GM23338 (cell line): ENCODE measurements at regions not wholly inside any gene's neighbourhood (a gene's known extent, or its start where the extent isn't known, plus 50 kb on each side); places are given as distances from the start of the nearest gene placed in this dataset.

Source experiments
- ATAC-seq: fragments of 200-7000 bp; cut with Tn5 transposase; 3 replicates; pipeline ENCODE4 v1.9.1; 2020
- DNase-seq: peaks from one replicate; pipeline ENCODE4 v3.0.0-alpha.2; 2015; ENCODE audit warnings: low spot score
- H2AFZ ChIP-seq: fragments of 200-600 bp; sonication (generic); 2 replicates; pipeline ENCODE4 v1.8.0; 2016; ENCODE audit warnings: antibody characterized with exemption, mild to moderate bottlenecking, moderate library complexity
- H3F3A ChIP-seq: fragments of 200-600 bp; sonication (generic); replicated peaks from 2 replicates; pipeline ENCODE4 v1.8.0; 2017; ENCODE audit warnings: antibody characterized with exemption, mixed run types, low read depth
- H3K27ac ChIP-seq: fragments of 200-600 bp; sonication (generic); 2 replicates; pipeline ENCODE4 v1.6.1; 2016; ENCODE audit warnings: low read depth
- H3K27me3 ChIP-seq: fragments of 200-600 bp; sonication (generic); 2 replicates; pipeline ENCODE4 v1.8.0; 2016; ENCODE audit warnings: mild to moderate bottlenecking, mixed run types, moderate library complexity; ENCODE audit not compliant: insufficient read depth
- H3K36me3 ChIP-seq: fragments of 200-600 bp; sonication (generic); 2 replicates; pipeline ENCODE4 v1.8.0; 2016; ENCODE audit warnings: mild to moderate bottlenecking; ENCODE audit not compliant: insufficient read depth
- H3K4me1 ChIP-seq: fragments of 200-600 bp; sonication (generic); 2 replicates; pipeline ENCODE4 v1.8.0; 2016; ENCODE audit warnings: mild to moderate bottlenecking, moderate library complexity; ENCODE audit not compliant: insufficient read depth
- H3K4me2 ChIP-seq: fragments of 200-600 bp; sonication (generic); 2 replicates; pipeline ENCODE4 v1.7.1; 2017; ENCODE audit warnings: mixed run types
- H3K4me3 ChIP-seq: fragments of 200-600 bp; sonication (generic); 2 replicates; pipeline ENCODE4 v1.6.1; 2016; ENCODE audit warnings: mixed run types
- H3K79me2 ChIP-seq: fragments of 200-600 bp; sonication (generic); replicated peaks from 2 replicates; pipeline ENCODE4 v1.8.0; 2017; ENCODE audit warnings: mild to moderate bottlenecking; ENCODE audit not compliant: insufficient read depth
- H3K9me2 ChIP-seq: fragments of 200-600 bp; sonication (generic); 2 replicates; pipeline ENCODE4 v1.8.0; 2017; ENCODE audit not compliant: insufficient read depth
- H4K20me1 ChIP-seq: fragments of 200-600 bp; sonication (generic); replicated peaks from 2 replicates; pipeline ENCODE4 v1.8.0; 2017; ENCODE audit warnings: mild to moderate bottlenecking; ENCODE audit not compliant: insufficient read depth
- H3K27ac Mint-ChIP-seq: 2 replicates; pipeline ENCODE4 v1.8.0; 2020; ENCODE audit warnings: inconsistent platforms, mild to moderate bottlenecking, moderate library complexity, mixed read lengths
- H3K27me3 Mint-ChIP-seq: 3 replicates; pipeline ENCODE4 v1.8.0; 2022; ENCODE audit warnings: low read depth, mild to moderate bottlenecking, moderate library complexity, mixed read lengths, inconsistent platforms; ENCODE audit not compliant: insufficient read depth, poor library complexity
- H3K36me3 Mint-ChIP-seq: 3 replicates; pipeline ENCODE4 v1.8.0; 2021; ENCODE audit warnings: low read depth, mild to moderate bottlenecking, inconsistent platforms, moderate library complexity, mixed read lengths
- H3K4me1 Mint-ChIP-seq: 3 replicates; pipeline ENCODE4 v1.8.0; 2020; ENCODE audit warnings: mild to moderate bottlenecking, inconsistent platforms, mixed read lengths
- H3K4me3 Mint-ChIP-seq: 3 replicates; pipeline ENCODE4 v1.8.0; 2021; ENCODE audit warnings: moderate library complexity, mild to moderate bottlenecking, inconsistent platforms, mixed read lengths
- H3K9me3 Mint-ChIP-seq: 3 replicates; pipeline ENCODE4 v1.8.0; 2020; ENCODE audit warnings: moderate library complexity, mild to moderate bottlenecking, inconsistent platforms, mixed read lengths
- CREB1 ChIP-seq: fragments of 250-450 bp; sonication (Bioruptor Pico); IDR thresholded peaks from 2 replicates; pipeline ENCODE4 v1.5.0; 2020; ENCODE audit warnings: low read depth, mild to moderate bottlenecking, moderate library complexity
- EZH2 ChIP-seq: fragments of 200-600 bp; sonication (generic); IDR thresholded peaks from one replicate; pipeline ENCODE4 v1.8.0; 2017; ENCODE audit warnings: antibody characterized with exemption, mild to moderate bottlenecking, low read depth; ENCODE audit not compliant: unreplicated experiment
- EZH2phosphoT487 ChIP-seq: fragments of 200-600 bp; sonication (generic); IDR thresholded peaks from one replicate; pipeline ENCODE4 v1.8.1; 2018; ENCODE audit warnings: antibody characterized with exemption; ENCODE audit not compliant: unreplicated experiment
- JUNB ChIP-seq: IDR thresholded peaks from one replicate; pipeline ENCODE4 v1.6.1; 2016; ENCODE audit warnings: antibody characterized with exemption; ENCODE audit not compliant: unreplicated experiment
- NANOG ChIP-seq: IDR thresholded peaks from 2 replicates; pipeline ENCODE4 v1.6.1; 2016; ENCODE audit warnings: antibody characterized with exemption, borderline replicate concordance
- POLR2AphosphoS5 ChIP-seq: IDR thresholded peaks from 2 replicates; pipeline ENCODE4 v1.6.1; 2016; ENCODE audit warnings: antibody characterized with exemption, low read depth
- STAT1 ChIP-seq: IDR thresholded peaks from one replicate; pipeline ENCODE4 v1.6.1; 2016; ENCODE audit warnings: antibody characterized with exemption; ENCODE audit not compliant: unreplicated experiment
- ZNF114 ChIP-seq: fragments of 250-450 bp; sonication (Bioruptor Pico); IDR thresholded peaks from 2 replicates; pipeline ENCODE4 v1.5.0; 2020; ENCODE audit warnings: mild to moderate bottlenecking, moderate library complexity
- ZNF331 ChIP-seq: fragments of 250-450 bp; sonication (Bioruptor Pico); IDR thresholded peaks from 2 replicates; pipeline ENCODE4 v1.5.0; 2020; ENCODE audit warnings: low read depth, mild to moderate bottlenecking, moderate library complexity
- TF ChIP-seq, protein P1 (sequence below), 2 experiments: fragments of 200-600 bp in 1 of 2; sonication (generic) in 1 of 2; conservative IDR thresholded peaks; 2 replicates each; pipeline versions ENCODE4 v1.5.1 to v1.6.1; 2016 to 2017; ENCODE audit warnings: antibody characterized with exemption in 2 of 2, low read depth in 2 of 2, mild to moderate bottlenecking in 2 of 2, moderate library complexity in 1 of 2
- TF ChIP-seq, protein P2 (sequence below): IDR thresholded peaks from 2 replicates; pipeline ENCODE4 v1.6.1; 2016; ENCODE audit warnings: antibody characterized with exemption
- TF ChIP-seq, protein P3 (sequence below): fragments of 250-450 bp; sonication (Bioruptor Pico); IDR thresholded peaks from 2 replicates; pipeline ENCODE4 v1.5.0; 2020; ENCODE audit warnings: mild to moderate bottlenecking, moderate library complexity

DNA sequence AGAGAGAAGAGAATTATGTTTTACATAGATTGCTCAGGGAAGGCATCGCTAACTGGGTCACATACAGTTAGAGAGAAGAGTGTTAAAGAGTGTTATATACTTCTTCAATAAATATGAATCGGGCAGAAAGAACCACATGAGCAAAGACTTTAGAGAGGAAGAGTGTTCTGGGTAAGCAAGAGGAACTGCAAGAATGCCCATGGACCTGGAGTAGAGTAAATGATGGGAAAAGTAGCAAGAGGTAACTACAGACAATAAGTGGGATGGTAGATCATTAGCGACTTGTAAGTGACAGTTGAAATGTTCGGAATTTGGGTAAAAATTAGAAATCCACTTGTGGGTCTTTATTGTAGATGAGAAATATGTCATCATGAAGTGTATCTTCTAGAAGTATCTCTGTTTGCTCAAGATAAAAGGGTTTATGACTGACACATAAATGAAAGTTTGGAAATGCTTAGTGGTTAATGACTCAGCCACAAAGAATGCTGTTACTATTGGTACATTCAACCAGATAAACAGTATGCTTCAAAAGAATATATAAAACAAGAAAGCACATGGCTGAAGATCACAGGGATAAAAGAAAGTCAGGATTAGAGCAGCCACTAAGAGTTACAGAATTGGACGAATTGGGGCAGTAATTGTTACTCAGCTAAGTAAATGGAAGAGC, 229.3 kb downstream of the CASP12 start:
- no peak overlapping the region for H3K27ac ChIP-seq
- Mint-ChIP-seq H3K27ac (no peak overlapping the region), H3K27me3 (no peaks in the 10 kb centered on the region), H3K36me3 (peaks cover 13% of the 10 kb centered on the region; the same call in 2 of the 3 replicates), H3K9me3 (peaks cover 13% of the 10 kb centered on the region; the same call in 2 of the 3 replicates), H3K4me3 (no peak overlapping the region), H3K4me1 (peaks cover 6% of the 10 kb centered on the region)
- 0 out of 2 replicates have a peak, but pooled peaks cover 3% of the 10 kb centered on the region for H3K9me2 ChIP-seq
- H3K27me3 ChIP-seq = no peaks in the 10 kb centered on the region
- H3K4me1 ChIP-seq = peaks cover 20% of the 10 kb centered on the region
- H3K36me3 ChIP-seq = peaks cover 7% of the 10 kb centered on the region; the same call in 1 of the 2 replicates
- H3K4me3 ChIP-seq = no peak overlapping the region
- DNase-seq = no peak
- TF ChIP-seq EZH2phosphoT487 = no peak
- TF ChIP-seq NANOG = no peak
- TF ChIP-seq ZNF114 (CRISPR knock-in tag) = no peak
- TF ChIP-seq POLR2AphosphoS5 = no peak
- TF ChIP-seq STAT1 = no peak
- TF ChIP-seq, protein P1, sequence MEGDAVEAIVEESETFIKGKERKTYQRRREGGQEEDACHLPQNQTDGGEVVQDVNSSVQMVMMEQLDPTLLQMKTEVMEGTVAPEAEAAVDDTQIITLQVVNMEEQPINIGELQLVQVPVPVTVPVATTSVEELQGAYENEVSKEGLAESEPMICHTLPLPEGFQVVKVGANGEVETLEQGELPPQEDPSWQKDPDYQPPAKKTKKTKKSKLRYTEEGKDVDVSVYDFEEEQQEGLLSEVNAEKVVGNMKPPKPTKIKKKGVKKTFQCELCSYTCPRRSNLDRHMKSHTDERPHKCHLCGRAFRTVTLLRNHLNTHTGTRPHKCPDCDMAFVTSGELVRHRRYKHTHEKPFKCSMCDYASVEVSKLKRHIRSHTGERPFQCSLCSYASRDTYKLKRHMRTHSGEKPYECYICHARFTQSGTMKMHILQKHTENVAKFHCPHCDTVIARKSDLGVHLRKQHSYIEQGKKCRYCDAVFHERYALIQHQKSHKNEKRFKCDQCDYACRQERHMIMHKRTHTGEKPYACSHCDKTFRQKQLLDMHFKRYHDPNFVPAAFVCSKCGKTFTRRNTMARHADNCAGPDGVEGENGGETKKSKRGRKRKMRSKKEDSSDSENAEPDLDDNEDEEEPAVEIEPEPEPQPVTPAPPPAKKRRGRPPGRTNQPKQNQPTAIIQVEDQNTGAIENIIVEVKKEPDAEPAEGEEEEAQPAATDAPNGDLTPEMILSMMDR (conservative IDR thresholded peaks at IDR 0.05; ENCODE audit: low read depth in 2 of 2) = no peak
- no peak for TF ChIP-seq ZNF331
- ATAC-seq = no peak
- no peak overlapping the region for H3K4me2 ChIP-seq
- no peak overlapping the region for H2AFZ ChIP-seq
- no peaks in the 10 kb centered on the region for H3K79me2 ChIP-seq
- no peaks in the 10 kb centered on the region for H3F3A ChIP-seq
- H4K20me1 ChIP-seq = no peaks in the 10 kb centered on the region

DNA sequence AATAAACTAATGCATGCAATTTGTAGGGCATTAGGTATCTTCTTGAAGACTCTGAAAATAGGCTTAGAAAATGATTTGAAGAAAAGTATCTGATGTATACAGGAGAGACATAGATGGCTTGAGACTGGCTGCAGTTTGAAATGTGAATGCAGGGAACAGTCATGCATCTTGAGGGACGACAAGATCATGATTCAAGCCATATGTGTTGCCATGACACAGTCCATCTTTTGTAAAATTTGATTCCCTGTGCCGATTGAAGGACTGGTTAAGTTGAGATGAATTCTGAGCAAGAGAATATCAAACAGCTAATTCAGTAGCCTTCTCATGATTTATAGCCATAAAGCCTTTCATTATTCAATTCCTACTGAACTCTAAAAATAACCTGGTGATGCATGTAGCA, 231.6 kb downstream of the CASP12 start:
- no peaks in the 10 kb centered on the region for H3F3A ChIP-seq
- no peak for DNase-seq
- H2AFZ ChIP-seq = no peak overlapping the region
- no peaks in the 10 kb centered on the region for H3K79me2 ChIP-seq
- H3K4me3 ChIP-seq = no peak overlapping the region
- H3K4me2 ChIP-seq = no peak overlapping the region
- H3K27ac Mint-ChIP-seq = no peak overlapping the region
- H3K27ac ChIP-seq = no peak overlapping the region
- no peak overlapping the region for H3K4me3 Mint-ChIP-seq
- no peaks in the 10 kb centered on the region for H3K36me3 Mint-ChIP-seq
- H3K4me1 ChIP-seq = peaks cover 12% of the 10 kb centered on the region
- H3K36me3 ChIP-seq = no peaks in the 10 kb centered on the region
- no peaks in the 10 kb centered on the region for H4K20me1 ChIP-seq
- H3K27me3 ChIP-seq = no peaks in the 10 kb centered on the region
- H3K9me3 Mint-ChIP-seq = no peaks in the 10 kb centered on the region
- peaks cover 4% of the 10 kb centered on the region for H3K4me1 Mint-ChIP-seq
- H3K27me3 Mint-ChIP-seq = no peaks in the 10 kb centered on the region
- ATAC-seq = no peak
- 0 out of 2 replicates have a peak, but pooled peaks cover 3% of the 10 kb centered on the region for H3K9me2 ChIP-seq
- TF ChIP-seq JUNB (no peak), STAT1 (no peak), ZNF114 (CRISPR knock-in tag) (no peak), EZH2phosphoT487 (no peak), POLR2AphosphoS5 (no peak), EZH2 (no peak), CREB1 (CRISPR knock-in tag) (no peak), NANOG (no peak)
- TF ChIP-seq, protein P2, sequence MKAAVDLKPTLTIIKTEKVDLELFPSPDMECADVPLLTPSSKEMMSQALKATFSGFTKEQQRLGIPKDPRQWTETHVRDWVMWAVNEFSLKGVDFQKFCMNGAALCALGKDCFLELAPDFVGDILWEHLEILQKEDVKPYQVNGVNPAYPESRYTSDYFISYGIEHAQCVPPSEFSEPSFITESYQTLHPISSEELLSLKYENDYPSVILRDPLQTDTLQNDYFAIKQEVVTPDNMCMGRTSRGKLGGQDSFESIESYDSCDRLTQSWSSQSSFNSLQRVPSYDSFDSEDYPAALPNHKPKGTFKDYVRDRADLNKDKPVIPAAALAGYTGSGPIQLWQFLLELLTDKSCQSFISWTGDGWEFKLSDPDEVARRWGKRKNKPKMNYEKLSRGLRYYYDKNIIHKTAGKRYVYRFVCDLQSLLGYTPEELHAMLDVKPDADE = no peak
- TF ChIP-seq, protein P3, sequence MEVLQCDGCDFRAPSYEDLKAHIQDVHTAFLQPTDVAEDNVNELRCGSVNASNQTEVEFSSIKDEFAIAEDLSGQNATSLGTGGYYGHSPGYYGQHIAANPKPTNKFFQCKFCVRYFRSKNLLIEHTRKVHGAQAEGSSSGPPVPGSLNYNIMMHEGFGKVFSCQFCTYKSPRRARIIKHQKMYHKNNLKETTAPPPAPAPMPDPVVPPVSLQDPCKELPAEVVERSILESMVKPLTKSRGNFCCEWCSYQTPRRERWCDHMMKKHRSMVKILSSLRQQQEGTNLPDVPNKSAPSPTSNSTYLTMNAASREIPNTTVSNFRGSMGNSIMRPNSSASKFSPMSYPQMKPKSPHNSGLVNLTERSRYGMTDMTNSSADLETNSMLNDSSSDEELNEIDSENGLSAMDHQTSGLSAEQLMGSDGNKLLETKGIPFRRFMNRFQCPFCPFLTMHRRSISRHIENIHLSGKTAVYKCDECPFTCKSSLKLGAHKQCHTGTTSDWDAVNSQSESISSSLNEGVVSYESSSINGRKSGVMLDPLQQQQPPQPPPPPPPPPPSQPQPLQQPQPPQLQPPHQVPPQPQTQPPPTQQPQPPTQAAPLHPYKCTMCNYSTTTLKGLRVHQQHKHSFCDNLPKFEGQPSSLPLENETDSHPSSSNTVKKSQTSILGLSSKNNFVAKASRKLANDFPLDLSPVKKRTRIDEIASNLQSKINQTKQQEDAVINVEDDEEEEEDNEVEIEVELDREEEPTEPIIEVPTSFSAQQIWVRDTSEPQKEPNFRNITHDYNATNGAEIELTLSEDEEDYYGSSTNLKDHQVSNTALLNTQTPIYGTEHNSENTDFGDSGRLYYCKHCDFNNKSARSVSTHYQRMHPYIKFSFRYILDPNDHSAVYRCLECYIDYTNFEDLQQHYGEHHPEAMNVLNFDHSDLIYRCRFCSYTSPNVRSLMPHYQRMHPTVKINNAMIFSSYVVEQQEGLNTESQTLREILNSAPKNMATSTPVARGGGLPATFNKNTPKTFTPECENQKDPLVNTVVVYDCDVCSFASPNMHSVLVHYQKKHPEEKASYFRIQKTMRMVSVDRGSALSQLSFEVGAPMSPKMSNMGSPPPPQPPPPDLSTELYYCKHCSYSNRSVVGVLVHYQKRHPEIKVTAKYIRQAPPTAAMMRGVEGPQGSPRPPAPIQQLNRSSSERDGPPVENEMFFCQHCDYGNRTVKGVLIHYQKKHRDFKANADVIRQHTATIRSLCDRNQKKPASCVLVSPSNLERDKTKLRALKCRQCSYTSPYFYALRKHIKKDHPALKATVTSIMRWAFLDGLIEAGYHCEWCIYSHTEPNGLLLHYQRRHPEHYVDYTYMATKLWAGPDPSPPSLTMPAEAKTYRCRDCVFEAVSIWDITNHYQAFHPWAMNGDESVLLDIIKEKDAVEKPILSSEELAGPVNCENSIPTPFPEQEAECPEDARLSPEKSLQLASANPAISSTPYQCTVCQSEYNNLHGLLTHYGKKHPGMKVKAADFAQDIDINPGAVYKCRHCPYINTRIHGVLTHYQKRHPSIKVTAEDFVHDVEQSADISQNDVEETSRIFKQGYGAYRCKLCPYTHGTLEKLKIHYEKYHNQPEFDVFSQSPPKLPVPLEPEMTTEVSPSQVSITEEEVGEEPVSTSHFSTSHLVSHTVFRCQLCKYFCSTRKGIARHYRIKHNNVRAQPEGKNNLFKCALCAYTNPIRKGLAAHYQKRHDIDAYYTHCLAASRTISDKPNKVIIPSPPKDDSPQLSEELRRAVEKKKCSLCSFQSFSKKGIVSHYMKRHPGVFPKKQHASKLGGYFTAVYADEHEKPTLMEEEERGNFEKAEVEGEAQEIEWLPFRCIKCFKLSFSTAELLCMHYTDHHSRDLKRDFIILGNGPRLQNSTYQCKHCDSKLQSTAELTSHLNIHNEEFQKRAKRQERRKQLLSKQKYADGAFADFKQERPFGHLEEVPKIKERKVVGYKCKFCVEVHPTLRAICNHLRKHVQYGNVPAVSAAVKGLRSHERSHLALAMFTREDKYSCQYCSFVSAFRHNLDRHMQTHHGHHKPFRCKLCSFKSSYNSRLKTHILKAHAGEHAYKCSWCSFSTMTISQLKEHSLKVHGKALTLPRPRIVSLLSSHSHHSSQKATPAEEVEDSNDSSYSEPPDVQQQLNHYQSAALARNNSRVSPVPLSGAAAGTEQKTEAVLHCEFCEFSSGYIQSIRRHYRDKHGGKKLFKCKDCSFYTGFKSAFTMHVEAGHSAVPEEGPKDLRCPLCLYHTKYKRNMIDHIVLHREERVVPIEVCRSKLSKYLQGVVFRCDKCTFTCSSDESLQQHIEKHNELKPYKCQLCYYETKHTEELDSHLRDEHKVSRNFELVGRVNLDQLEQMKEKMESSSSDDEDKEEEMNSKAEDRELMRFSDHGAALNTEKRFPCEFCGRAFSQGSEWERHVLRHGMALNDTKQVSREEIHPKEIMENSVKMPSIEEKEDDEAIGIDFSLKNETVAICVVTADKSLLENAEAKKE (CRISPR knock-in tag) = no peak
